GM12873 (cell line): ENCODE measurements at regions not wholly inside any gene's neighbourhood (a gene's known extent, or its start where the extent isn't known, plus 50 kb on each side); places are given as distances from the start of the nearest gene placed in this dataset.

Source experiments
- CTCF ChIP-seq: IDR thresholded peaks from 2 replicates; pipeline ENCODE4 v1.5.1; 2012; ENCODE audit warnings: low read depth, mild to moderate bottlenecking, moderate library complexity, low read length, control low read depth; ENCODE audit not compliant: insufficient read depth; ENCODE audit errors: missing control alignments

GRCh38 chr2:75808793-75809535 lies 98.2 kb upstream of the GCFC2 start:
- no peak for TF ChIP-seq CTCF

DNA sequence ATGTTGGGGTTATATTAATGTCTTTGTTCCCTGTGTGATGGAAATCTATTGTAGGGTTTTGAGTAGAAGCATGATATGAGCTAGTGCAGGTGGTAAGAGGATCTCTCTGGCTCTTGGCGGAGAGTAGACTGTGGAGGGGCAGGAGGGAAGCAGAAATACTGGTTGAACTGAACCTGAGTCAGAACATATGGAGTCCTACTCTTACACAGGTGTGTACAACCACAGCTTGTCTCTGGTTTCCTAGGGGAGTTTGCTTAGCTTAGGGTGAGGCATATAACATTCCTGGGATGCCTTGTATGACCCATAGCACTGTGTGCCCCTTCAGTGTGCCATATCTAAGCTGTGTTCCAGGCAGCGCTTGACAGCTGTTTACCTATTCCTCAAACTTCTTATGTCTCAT lies 97.3 kb upstream of the GCFC2 start:
- TF ChIP-seq CTCF: no peak

- no peak for TF ChIP-seq CTCF
These were observed 90.7 kb upstream of the GCFC2 start for GRCh38 chr2:75801234-75801982.

GRCh38 chr2:75800456-75800855 lies 89.7 kb upstream of the GCFC2 start:
- TF ChIP-seq CTCF: no peak

- no peak for TF ChIP-seq CTCF
These were observed 89.1 kb upstream of the GCFC2 start for GRCh38 chr2:75799859-75800258.

- no peak for TF ChIP-seq CTCF
These were observed 87.9 kb upstream of the GCFC2 start for GRCh38 chr2:75798569-75798968.

DNA sequence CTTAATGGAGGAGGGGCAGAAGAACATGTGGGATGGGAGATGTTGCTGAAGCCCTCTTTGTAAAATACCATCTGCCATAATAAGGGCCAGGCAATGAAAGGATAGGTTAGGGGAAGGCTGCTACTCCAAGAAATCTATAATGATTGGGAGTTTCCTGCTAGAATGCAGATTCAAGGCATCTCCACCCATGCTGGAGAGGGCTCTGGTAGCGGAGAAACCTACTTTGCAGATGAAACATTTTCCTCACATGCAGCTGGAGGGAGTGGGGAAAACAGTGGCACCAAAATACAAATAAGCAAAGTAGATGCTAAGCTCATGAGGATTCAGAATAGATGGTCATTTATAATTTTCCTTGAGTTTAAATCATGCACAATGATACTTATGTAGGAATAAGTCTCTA lies 82.3 kb upstream of the GCFC2 start:
- TF ChIP-seq CTCF: no peak
